ENCODE measurements at regions not wholly inside any gene's neighbourhood (a gene's known extent, or its start where the extent isn't known, plus 50 kb on each side); places are given as distances from the start of the nearest gene placed in this dataset.

DNA sequence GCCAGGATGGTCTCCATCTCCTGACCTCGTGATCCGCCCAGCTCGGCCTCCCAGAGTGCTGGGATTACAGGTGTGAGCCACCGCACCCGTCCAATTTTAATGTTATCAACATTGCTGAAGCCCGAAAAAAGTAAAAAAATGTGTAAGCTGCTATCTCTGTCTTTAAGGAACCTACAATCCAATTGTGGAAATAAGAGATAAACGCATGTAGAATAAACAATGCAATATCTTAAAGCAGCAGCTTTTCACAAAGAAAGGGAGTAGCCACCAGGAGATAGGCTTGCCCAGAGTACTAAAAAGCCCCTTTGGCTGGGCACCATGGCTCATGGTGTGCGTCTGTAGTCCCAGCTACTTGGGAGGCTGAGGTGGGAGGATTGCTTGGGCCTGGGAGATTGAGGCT lies 282.9 kb upstream of the LYZL1 start:
- no peaks in the 10 kb centered on the region for H3K4me1 Mint-ChIP-seq
- no peaks in the 10 kb centered on the region for H3K79me2 ChIP-seq (ENCODE audit: insufficient read depth, low read length)
- no peak overlapping the region for H3K4me3 ChIP-seq (replicated peaks in 1 of 3; ENCODE audit: low read depth in 2 of 3, low read length in 3 of 3)
- no peak overlapping the region for H3K27ac ChIP-seq (ENCODE audit: low read depth in 1 of 2, low read length in 2 of 2)
- H3K36me3 ChIP-seq (replicated peaks in 1 of 2; ENCODE audit: control insufficient read depth in 1 of 2, insufficient read depth in 2 of 2, low read length in 2 of 2): no peaks in the 10 kb centered on the region
- H3K4me3 Mint-ChIP-seq: no peak overlapping the region
- H3K27ac Mint-ChIP-seq: no peak overlapping the region
- H3K27me3 ChIP-seq (ENCODE audit: control insufficient read depth in 2 of 2, insufficient read depth in 2 of 2, low read length in 2 of 2): no peaks in the 10 kb centered on the region
- no peak for TF ChIP-seq CTCF (IDR thresholded peaks at IDR 0.05)
- intact Hi-C loops (cut with micrococcal nuclease): no loop called here
- H2AFZ ChIP-seq (ENCODE audit: insufficient read depth, low read depth, low read length, poor library complexity, severe bottlenecking): no peak overlapping the region
- no peak overlapping the region for H3K4me2 ChIP-seq (replicated peaks; ENCODE audit: extremely low read depth, low read length, poor library complexity, severe bottlenecking)
- no peaks in the 10 kb centered on the region for H3K9me3 ChIP-seq (replicated peaks in 1 of 2; ENCODE audit: control insufficient read depth in 1 of 2, insufficient read depth in 1 of 2, low read length in 2 of 2)
- H3K9ac ChIP-seq (ENCODE audit: insufficient read depth, low read length, poor library complexity, severe bottlenecking): no peak overlapping the region
- H4K20me1 ChIP-seq (ENCODE audit: insufficient read depth, low read length): no peaks in the 10 kb centered on the region
- 93% methylated on average over 8 of the region's 8 CpGs for WGBS (ENCODE audit: insufficient coverage)
- no peaks in the 10 kb centered on the region for H3K4me1 ChIP-seq (ENCODE audit: control insufficient read depth in 1 of 2, insufficient read depth in 2 of 2, low read length in 2 of 2)
- no peak for DNase-seq
- no peaks in the 10 kb centered on the region for H3K36me3 Mint-ChIP-seq
- H3K27me3 Mint-ChIP-seq (ENCODE audit: low read depth in 3 of 3): peaks cover 2 to 8% (median 3%) of the 10 kb centered on the region in 3 donors
- peaks cover 0 to 4% (median 0%) of the 10 kb centered on the region in 7 donors for H3K9me3 Mint-ChIP-seq

DNA sequence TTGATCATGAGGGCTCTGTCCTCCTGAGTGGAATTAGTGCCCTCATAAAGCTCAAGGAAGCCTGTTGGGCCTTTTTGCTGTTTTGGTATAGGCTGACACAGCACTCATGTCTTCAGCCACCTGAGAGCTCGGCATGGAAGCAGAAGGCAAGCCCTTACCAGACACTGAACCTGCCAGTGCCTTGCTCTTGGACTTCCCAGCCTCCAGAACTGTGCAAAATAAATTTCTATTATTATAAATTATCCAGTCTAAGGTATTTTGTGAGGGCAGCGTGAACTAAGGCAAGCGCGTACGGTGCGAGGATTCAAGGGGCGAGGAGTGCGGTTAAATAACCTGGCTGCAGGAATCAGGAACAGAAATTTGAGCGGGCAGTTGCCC lies 281.5 kb upstream of the LYZL1 start:
- Mint-ChIP-seq H3K27ac (no peak overlapping the region), H3K36me3 (no peaks in the 10 kb centered on the region), H3K4me3 (no peak overlapping the region), H3K27me3 (ENCODE audit: low read depth in 3 of 3) (peaks cover 2 to 8% (median 3%) of the 10 kb centered on the region in 3 donors), H3K9me3 (peaks cover 0 to 4% (median 0%) of the 10 kb centered on the region in 7 donors), H3K4me1 (no peaks in the 10 kb centered on the region)
- no peaks in the 10 kb centered on the region for H3K9me3 ChIP-seq (replicated peaks in 1 of 2; ENCODE audit: control insufficient read depth in 1 of 2, insufficient read depth in 1 of 2, low read length in 2 of 2)
- H3K4me3 ChIP-seq (replicated peaks in 1 of 3; ENCODE audit: low read depth in 2 of 3, low read length in 3 of 3): no peak overlapping the region
- H3K79me2 ChIP-seq (ENCODE audit: insufficient read depth, low read length): no peaks in the 10 kb centered on the region
- no peaks in the 10 kb centered on the region for H3K27me3 ChIP-seq (ENCODE audit: control insufficient read depth in 2 of 2, insufficient read depth in 2 of 2, low read length in 2 of 2)
- no peak for TF ChIP-seq CTCF (IDR thresholded peaks at IDR 0.05)
- no peaks in the 10 kb centered on the region for H3K36me3 ChIP-seq (replicated peaks in 1 of 2; ENCODE audit: control insufficient read depth in 1 of 2, insufficient read depth in 2 of 2, low read length in 2 of 2)
- intact Hi-C loops (cut with micrococcal nuclease): no loop called here
- H3K27ac ChIP-seq (ENCODE audit: low read depth in 1 of 2, low read length in 2 of 2): no peak overlapping the region
- 96% methylated on average over 8 of the region's 9 CpGs for WGBS (ENCODE audit: insufficient coverage)
- H3K4me2 ChIP-seq (replicated peaks; ENCODE audit: extremely low read depth, low read length, poor library complexity, severe bottlenecking): no peak overlapping the region
- no peak overlapping the region for H2AFZ ChIP-seq (ENCODE audit: insufficient read depth, low read depth, low read length, poor library complexity, severe bottlenecking)
- H3K9ac ChIP-seq (ENCODE audit: insufficient read depth, low read length, poor library complexity, severe bottlenecking): no peak overlapping the region
- no peaks in the 10 kb centered on the region for H4K20me1 ChIP-seq (ENCODE audit: insufficient read depth, low read length)
- H3K4me1 ChIP-seq (ENCODE audit: control insufficient read depth in 1 of 2, insufficient read depth in 2 of 2, low read length in 2 of 2): no peaks in the 10 kb centered on the region
- no peak for DNase-seq
